Body of pancreas (tissue), 4 donors: ENCODE measurements at regions not wholly inside any gene's neighbourhood (a gene's known extent, or its start where the extent isn't known, plus 50 kb on each side); places are given as distances from the start of the nearest gene placed in this dataset.

Experiments
- ATAC-seq: fragments of 150-250 bp; one replicate; pipeline ENCODE4 v1.9.1; 2016
- DNase-seq, 4 donors: peaks; one replicate each; pipeline ENCODE4 v3.0.0-alpha.2; 2019
- H3K27ac ChIP-seq, 4 donors: fragments of 200-600 bp; sonication (generic); 1 replicate in 3 of 4; 2 replicates in 1 of 4; pipeline versions ENCODE4 v1.5.1 to v1.6.1; 2016 to 2019; ENCODE audit warnings: mild to moderate bottlenecking in 1 of 4, mixed read lengths in 1 of 4, moderate library complexity in 1 of 4
- H3K27me3 ChIP-seq, 2 donors: fragments of 200-600 bp; sonication (generic); one replicate each; pipeline ENCODE4 v1.6.0; 2016; ENCODE audit warnings: mild to moderate bottlenecking in 1 of 2
- H3K36me3 ChIP-seq, 2 donors: fragments of 200-600 bp; sonication (generic); replicated peaks in 1 of 2; 2 replicates each; pipeline ENCODE4 v1.5.1; 2016; ENCODE audit warnings: low read depth in 2 of 2; ENCODE audit not compliant: insufficient read depth in 1 of 2
- H3K4me1 ChIP-seq: fragments of 200-600 bp; sonication (generic); one replicate; pipeline ENCODE4 v1.6.0; 2016
- H3K4me3 ChIP-seq, 2 donors: fragments of 200-600 bp; sonication (generic); 1 replicate in 1 of 2; 2 replicates in 1 of 2; pipeline ENCODE4 v1.5.1; 2016 to 2019
- H3K9me3 ChIP-seq, 3 donors: fragments of 200-600 bp; sonication (generic); 1 replicate in 2 of 3; 2 replicates in 1 of 3; pipeline ENCODE4 v1.5.1; 2016
- POLR2A ChIP-seq, 3 donors: fragments of 450-650 bp; IDR thresholded peaks; one replicate each; pipeline ENCODE4 v1.6.1; 2016; ENCODE audit warnings: antibody characterized with exemption in 3 of 3, mild to moderate bottlenecking in 2 of 3
- WGBS, 2 donors: methylation state at CpG; one replicate each; pipeline ENCODE4 v1.1.5; 2017; 5-methylcytosine and 5-hydroxymethylcytosine counted together
- intact Hi-C: fragments of 100-400 bp; cut with DNase I; formaldehyde crosslinking; loops from one replicate; pipeline ENCODE4 v1.15.1; 2023
- TF ChIP-seq, protein P1 (sequence below), 7 experiments: fragments of 450-650 bp in 4 of 7; fragments of 200-600 bp in 3 of 7; sonication (generic) in 3 of 7; IDR thresholded peaks; one replicate each; pipeline ENCODE4 v1.5.1; 2016 to 2019; ENCODE audit warnings: antibody characterized with exemption in 7 of 7

- ATAC-seq (no peak), DNase-seq (no peak)
- Histone ChIP-seq H3K4me3 (no peak overlapping the region), H3K27ac (no peak overlapping the region), H3K4me1 (no peaks in the 10 kb centered on the region), H3K27me3 (no peaks in the 10 kb centered on the region), H3K36me3 (no peaks in the 10 kb centered on the region), H3K9me3 (no peaks in the 10 kb centered on the region)
- WGBS, 2 donors, result 72 to 79% methylated on average over 2 of the region's 2 CpGs
- intact Hi-C loops, result no loop called here
- TF ChIP-seq, protein P1, sequence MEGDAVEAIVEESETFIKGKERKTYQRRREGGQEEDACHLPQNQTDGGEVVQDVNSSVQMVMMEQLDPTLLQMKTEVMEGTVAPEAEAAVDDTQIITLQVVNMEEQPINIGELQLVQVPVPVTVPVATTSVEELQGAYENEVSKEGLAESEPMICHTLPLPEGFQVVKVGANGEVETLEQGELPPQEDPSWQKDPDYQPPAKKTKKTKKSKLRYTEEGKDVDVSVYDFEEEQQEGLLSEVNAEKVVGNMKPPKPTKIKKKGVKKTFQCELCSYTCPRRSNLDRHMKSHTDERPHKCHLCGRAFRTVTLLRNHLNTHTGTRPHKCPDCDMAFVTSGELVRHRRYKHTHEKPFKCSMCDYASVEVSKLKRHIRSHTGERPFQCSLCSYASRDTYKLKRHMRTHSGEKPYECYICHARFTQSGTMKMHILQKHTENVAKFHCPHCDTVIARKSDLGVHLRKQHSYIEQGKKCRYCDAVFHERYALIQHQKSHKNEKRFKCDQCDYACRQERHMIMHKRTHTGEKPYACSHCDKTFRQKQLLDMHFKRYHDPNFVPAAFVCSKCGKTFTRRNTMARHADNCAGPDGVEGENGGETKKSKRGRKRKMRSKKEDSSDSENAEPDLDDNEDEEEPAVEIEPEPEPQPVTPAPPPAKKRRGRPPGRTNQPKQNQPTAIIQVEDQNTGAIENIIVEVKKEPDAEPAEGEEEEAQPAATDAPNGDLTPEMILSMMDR (IDR thresholded peaks at IDR 0.05), result no peak
- TF ChIP-seq POLR2A (IDR thresholded peaks at IDR 0.05), result no peak
Observed at GRCh38 chr4:32094987-32095386, 1374.8 kb downstream of the PCDH7 start.

- intact Hi-C loops, result no loop called here
- 22 to 38% methylated on average over 1 of the region's 1 CpG for WGBS, 2 donors
- DNase-seq (no peak), ATAC-seq (no peak)
- Histone ChIP-seq H3K4me1 (no peaks in the 10 kb centered on the region), H3K36me3 (no peaks in the 10 kb centered on the region), H3K4me3 (no peak overlapping the region), H3K9me3 (no peaks in the 10 kb centered on the region), H3K27me3 (no peaks in the 10 kb centered on the region), H3K27ac (no peak overlapping the region)
- TF ChIP-seq, protein P1 (IDR thresholded peaks at IDR 0.05), result no peak
- no peak for TF ChIP-seq POLR2A (IDR thresholded peaks at IDR 0.05)
Observed at GRCh38 chr4:32102896-32103295, 1382.7 kb downstream of the PCDH7 start.

DNA sequence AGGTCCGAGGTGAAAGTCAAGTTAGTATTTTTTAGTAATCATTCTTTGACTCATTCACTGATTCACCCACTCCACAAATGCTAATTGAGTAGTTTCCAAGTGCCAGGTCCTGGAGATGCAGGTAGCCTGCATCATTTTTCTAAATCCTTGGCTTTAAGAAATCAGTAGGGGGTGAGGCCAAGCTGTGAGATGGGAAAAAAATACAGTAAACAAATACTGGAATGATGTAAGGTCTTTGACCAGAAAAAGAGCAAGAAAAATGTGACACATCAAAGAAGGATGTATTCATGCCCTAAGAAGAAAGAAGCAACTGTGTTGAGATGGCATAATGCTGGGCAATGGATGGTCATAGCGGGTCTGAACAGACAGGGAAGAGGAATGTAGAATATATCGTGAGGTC, 1386.6 kb downstream of the PCDH7 start:
- ATAC-seq, result no peak
- intact Hi-C loops, result no loop called here

DNA sequence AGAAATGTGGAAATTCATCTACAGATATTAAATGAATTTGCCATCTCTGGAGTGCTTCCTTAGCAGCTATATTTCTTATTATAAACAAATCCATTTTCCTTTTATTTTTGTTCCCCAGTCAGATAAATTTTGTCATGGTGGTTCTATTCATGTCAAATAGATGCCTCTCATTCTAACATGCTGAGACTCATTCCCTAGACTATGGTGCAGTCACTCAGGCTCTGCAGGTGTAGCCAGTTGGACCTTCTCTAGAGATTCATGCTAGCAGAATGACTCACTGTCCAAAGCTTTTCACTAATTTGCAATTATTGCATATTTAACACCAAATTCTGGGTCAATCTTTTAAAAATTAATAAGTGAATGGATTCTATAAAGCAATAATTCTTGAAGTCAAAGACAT, 1392.7 kb downstream of the PCDH7 start:
- H3K36me3 ChIP-seq, result no peaks in the 10 kb centered on the region
- intact Hi-C loops, result no loop called here
- H3K9me3 ChIP-seq, result no peaks in the 10 kb centered on the region
- no peak for ATAC-seq
- H3K27ac ChIP-seq, result no peak overlapping the region
- TF ChIP-seq POLR2A (IDR thresholded peaks at IDR 0.05), result no peak
- TF ChIP-seq, protein P1 (IDR thresholded peaks at IDR 0.05), result no peak
- no peak for DNase-seq
- H3K4me3 ChIP-seq, result no peak overlapping the region
- no peaks in the 10 kb centered on the region for H3K4me1 ChIP-seq
- no peaks in the 10 kb centered on the region for H3K27me3 ChIP-seq

More for the DNA sequence above, 1386.6 kb downstream of the PCDH7 start:
- Histone ChIP-seq H3K9me3 (no peaks in the 10 kb centered on the region), H3K27ac (no peak overlapping the region), H3K4me3 (no peak overlapping the region), H3K4me1 (no peaks in the 10 kb centered on the region), H3K36me3 (no peaks in the 10 kb centered on the region), H3K27me3 (no peaks in the 10 kb centered on the region)
- WGBS, 2 donors, result 68 to 74% methylated on average over 3 of the region's 3 CpGs
- no peak for DNase-seq
- TF ChIP-seq, protein P1 (IDR thresholded peaks at IDR 0.05), result no peak
- TF ChIP-seq POLR2A (IDR thresholded peaks at IDR 0.05), result no peak

DNA sequence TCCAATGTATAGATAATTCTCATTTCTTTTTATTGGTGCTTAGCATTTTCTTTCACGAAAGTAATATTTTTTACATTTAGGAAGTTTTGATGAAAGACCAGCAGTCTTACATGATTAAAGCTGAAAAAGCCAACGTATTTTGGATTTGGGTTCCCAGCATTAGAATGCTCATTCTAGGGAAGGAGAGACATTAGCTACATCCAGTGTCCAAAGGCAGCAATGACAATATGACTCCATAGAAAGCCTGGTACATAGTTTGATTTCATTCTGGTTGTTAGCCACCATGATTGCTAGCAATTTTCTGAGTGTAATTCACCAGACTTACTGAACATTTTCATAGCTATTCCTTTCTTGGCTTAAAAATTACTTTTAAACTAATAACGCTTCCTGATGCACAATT, 1397.5 kb downstream of the PCDH7 start:
- Histone ChIP-seq H3K4me1 (no peaks in the 10 kb centered on the region), H3K27ac (no peak overlapping the region), H3K9me3 (no peaks in the 10 kb centered on the region), H3K27me3 (no peaks in the 10 kb centered on the region), H3K36me3 (no peaks in the 10 kb centered on the region), H3K4me3 (no peak overlapping the region)
- 52 to 69% methylated on average over 3 of the region's 3 CpGs for WGBS, 2 donors
- intact Hi-C loops, result no loop called here
- DNase-seq, result no peak
- ATAC-seq, result no peak
- TF ChIP-seq POLR2A (IDR thresholded peaks at IDR 0.05), result no peak
- TF ChIP-seq, protein P1 (IDR thresholded peaks at IDR 0.05), result no peak
